H9 (cell line): ENCODE measurements at regions not wholly inside any gene's neighbourhood (a gene's known extent, or its start where the extent isn't known, plus 50 kb on each side); places are given as distances from the start of the nearest gene placed in this dataset.

Source experiments
- DNase-seq: peaks from one replicate; pipeline ENCODE4 v3.0.0-alpha.2; 2017
- H2AFZ ChIP-seq: one replicate; pipeline ENCODE4 v1.6.1; 2013; ENCODE audit warnings: mild to moderate bottlenecking, low read length, control low read depth, moderate library complexity
- H2AK5ac ChIP-seq: 2 replicates; pipeline ENCODE4 v1.6.1; 2013; ENCODE audit warnings: low read length, control low read depth, mixed read lengths; ENCODE audit not compliant: insufficient read length
- H2BK120ac ChIP-seq: one replicate; pipeline ENCODE4 v1.6.1; 2013; ENCODE audit warnings: low read depth, mild to moderate bottlenecking, low read length, control low read depth, inconsistent platforms; ENCODE audit not compliant: poor library complexity, severe bottlenecking
- H2BK12ac ChIP-seq: 2 replicates; pipeline ENCODE4 v1.6.1; 2013; ENCODE audit warnings: low read length, control low read depth, mixed read lengths, low read depth; ENCODE audit not compliant: insufficient read length
- H2BK15ac ChIP-seq: 2 replicates; pipeline ENCODE4 v1.6.1; 2013; ENCODE audit warnings: low read depth, low read length, control low read depth
- H2BK20ac ChIP-seq: one replicate; pipeline ENCODE4 v1.6.1; 2013; ENCODE audit warnings: low read depth, mild to moderate bottlenecking, low read length, control low read depth, inconsistent platforms; ENCODE audit not compliant: poor library complexity, severe bottlenecking
- H2BK5ac ChIP-seq: 2 replicates; pipeline ENCODE4 v1.6.1; 2013; ENCODE audit warnings: low read length, control low read depth, mixed read lengths; ENCODE audit not compliant: insufficient read length
- H3K14ac ChIP-seq: 2 replicates; pipeline ENCODE4 v1.6.1; 2013; ENCODE audit warnings: low read length, control low read depth; ENCODE audit not compliant: insufficient read depth
- H3K18ac ChIP-seq: 2 replicates; pipeline ENCODE4 v1.6.1; 2013; ENCODE audit warnings: low read depth, mild to moderate bottlenecking, mixed read lengths, low read length, control low read depth; ENCODE audit not compliant: insufficient read length
- H3K23ac ChIP-seq: 2 replicates; pipeline ENCODE4 v1.6.1; 2013; ENCODE audit warnings: low read length, control low read depth, mixed read lengths, low read depth; ENCODE audit not compliant: insufficient read length
- H3K23me2 ChIP-seq: 2 replicates; pipeline ENCODE4 v1.6.1; 2013; ENCODE audit warnings: low read depth, mild to moderate bottlenecking, mixed read lengths, low read length, control low read depth; ENCODE audit not compliant: insufficient read length, poor library complexity, severe bottlenecking
- H3K27ac ChIP-seq: 2 replicates; pipeline ENCODE4 v1.5.1; 2013; ENCODE audit warnings: low read length, control low read depth, mixed read lengths, low read depth; ENCODE audit not compliant: insufficient read length
- H3K27me3 ChIP-seq: 2 replicates; pipeline ENCODE4 v1.6.1; 2013; ENCODE audit warnings: low read length, control low read depth, inconsistent platforms; ENCODE audit not compliant: insufficient read depth
- H3K4ac ChIP-seq: 2 replicates; pipeline ENCODE4 v1.6.1; 2013; ENCODE audit warnings: low read depth, mild to moderate bottlenecking, control low read depth, inconsistent platforms, low read length, moderate library complexity
- H3K4me1 ChIP-seq: 2 replicates; pipeline ENCODE4 v1.6.1; 2013; ENCODE audit warnings: low read length, control low read depth, inconsistent platforms; ENCODE audit not compliant: insufficient read depth
- H3K4me2 ChIP-seq: 2 replicates; pipeline ENCODE4 v1.6.1; 2013; ENCODE audit warnings: low read length, control low read depth, mixed read lengths; ENCODE audit not compliant: insufficient read length, insufficient read depth
- H3K56ac ChIP-seq: 2 replicates; pipeline ENCODE4 v1.6.1; 2013; ENCODE audit warnings: low read depth, mild to moderate bottlenecking, mixed read lengths, low read length, control low read depth; ENCODE audit not compliant: insufficient read length
- H3K79me1 ChIP-seq: 2 replicates; pipeline ENCODE4 v1.6.1; 2013; ENCODE audit warnings: low read depth, mild to moderate bottlenecking, moderate library complexity, low read length, control low read depth, inconsistent platforms; ENCODE audit not compliant: insufficient read depth, poor library complexity, severe bottlenecking
- H3K79me2 ChIP-seq: 2 replicates; pipeline ENCODE4 v1.6.1; 2013; ENCODE audit warnings: low read length, control low read depth, inconsistent platforms; ENCODE audit not compliant: insufficient read depth
- H3K9ac ChIP-seq: 2 replicates; pipeline ENCODE4 v1.6.1; 2013; ENCODE audit warnings: low read length, control low read depth, mixed read lengths; ENCODE audit not compliant: insufficient read length; ENCODE audit errors: extremely low read depth
- H3K9me3 ChIP-seq: one replicate; pipeline ENCODE4 v1.6.1; 2013; ENCODE audit warnings: low read depth, low read length, inconsistent platforms; ENCODE audit not compliant: control insufficient read depth
- H3T11ph ChIP-seq: one replicate; pipeline ENCODE4 v1.6.1; 2013; ENCODE audit warnings: mild to moderate bottlenecking, low read length, control low read depth, inconsistent platforms
- H4K20me1 ChIP-seq: one replicate; pipeline ENCODE4 v1.6.1; 2013; ENCODE audit not compliant: control insufficient read depth, insufficient read length, insufficient read depth
- H4K5ac ChIP-seq: 2 replicates; pipeline ENCODE4 v1.6.1; 2013; ENCODE audit warnings: low read depth, mild to moderate bottlenecking, mixed read lengths, low read length, control low read depth; ENCODE audit not compliant: insufficient read length
- H4K8ac ChIP-seq: replicated peaks from 2 replicates; pipeline ENCODE4 v1.6.1; 2013; ENCODE audit warnings: low read length, control low read depth, mixed read lengths, low read depth; ENCODE audit not compliant: insufficient read length
- H4K91ac ChIP-seq: 2 replicates; pipeline ENCODE4 v1.6.1; 2013; ENCODE audit warnings: low read depth, mild to moderate bottlenecking, moderate library complexity, mixed read lengths, low read length, control low read depth; ENCODE audit not compliant: insufficient read length
- H3K27ac Mint-ChIP-seq, 3 experiments: 2 replicates in 2 of 3; 3 replicates in 1 of 3; pipeline ENCODE4 v1.8.0; 2020 to 2021; ENCODE audit warnings: mixed read lengths in 3 of 3, mild to moderate bottlenecking in 1 of 3, moderate library complexity in 1 of 3
- H3K27me3 Mint-ChIP-seq: 2 replicates; pipeline ENCODE4 v1.8.0; 2021; ENCODE audit warnings: low read depth, mild to moderate bottlenecking, moderate library complexity, mixed read lengths
- H3K36me3 Mint-ChIP-seq, 3 experiments: 2 replicates in 2 of 3; 3 replicates in 1 of 3; pipeline ENCODE4 v1.8.0; 2020 to 2021; ENCODE audit warnings: low read depth in 3 of 3, mixed read lengths in 3 of 3; ENCODE audit not compliant: insufficient read depth in 1 of 3
- H3K4me1 Mint-ChIP-seq, 2 experiments: 2 replicates each; pipeline ENCODE4 v1.8.0; 2020; ENCODE audit warnings: mixed read lengths in 2 of 2
- H3K4me3 Mint-ChIP-seq, 2 experiments: 2 replicates in 1 of 2; 3 replicates in 1 of 2; pipeline ENCODE4 v1.8.0; 2020 to 2021; ENCODE audit warnings: mild to moderate bottlenecking in 2 of 2, mixed read lengths in 2 of 2, moderate library complexity in 1 of 2
- H3K9me3 Mint-ChIP-seq, 2 experiments: 2 replicates in 1 of 2; 3 replicates in 1 of 2; pipeline ENCODE4 v1.8.0; 2020; ENCODE audit warnings: mild to moderate bottlenecking in 2 of 2, mixed read lengths in 2 of 2, moderate library complexity in 1 of 2
- WGBS: extraction: QIAGEN DNeasy Blood & Tissue Kit; methylation state at CpG from one replicate; pipeline ENCODE4 v1.1.7; 2013; ENCODE audit warnings: missing lambda C conversion rate, low lambda C conversion rate, mixed read lengths; ENCODE audit not compliant: insufficient read length; ENCODE audit errors: extremely low coverage; 5-methylcytosine and 5-hydroxymethylcytosine counted together
- TF ChIP-seq, protein P1 (sequence below): fragments of 200-600 bp; sonication (generic); conservative IDR thresholded peaks from 3 replicates; pipeline ENCODE4 v1.8.0; 2021; ENCODE audit warnings: antibody characterized with exemption, mild to moderate bottlenecking

DNA sequence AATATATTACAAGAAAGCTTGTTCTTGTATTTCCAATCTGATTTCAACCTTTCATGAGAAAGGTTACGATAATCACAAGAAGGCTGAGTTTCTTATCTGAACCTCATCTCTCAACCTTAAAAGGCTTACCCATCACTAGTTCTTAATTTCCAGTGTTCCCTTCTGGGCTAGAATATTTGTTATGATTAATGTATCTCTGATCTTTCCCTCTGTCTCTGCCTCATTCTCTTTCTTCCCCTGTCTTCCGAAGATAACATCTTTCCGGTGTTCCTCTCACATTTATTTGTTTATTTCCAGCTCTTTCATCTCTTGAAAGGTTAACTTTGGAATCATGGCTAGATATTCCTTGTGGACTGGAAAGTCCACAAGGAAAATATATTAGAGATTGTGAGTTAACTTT is 255.9 kb downstream of the SLC6A15 start:
- Histone ChIP-seq H3T11ph (no peak overlapping the region), H3K23me2 (no peaks in the 10 kb centered on the region), H3K23ac (no peak overlapping the region), H4K91ac (no peak overlapping the region), H3K4ac (no peak overlapping the region), H4K8ac (no peak overlapping the region), H3K4me2 (no peak overlapping the region), H2AFZ (no peak overlapping the region), H2AK5ac (no peak overlapping the region), H2BK20ac (no peak overlapping the region), H2BK120ac (no peak overlapping the region), H3K56ac (no peak overlapping the region), H4K20me1 (no peaks in the 10 kb centered on the region), H3K4me1 (no peaks in the 10 kb centered on the region; the same call in 1 of the 2 replicates), H3K9me3 (no peaks in the 10 kb centered on the region), H3K27ac (no peak overlapping the region), H3K14ac (no peak overlapping the region), H3K9ac (no peak overlapping the region), H2BK12ac (no peak overlapping the region), H2BK15ac (no peak overlapping the region), H3K79me1 (no peaks in the 10 kb centered on the region), H2BK5ac (no peak overlapping the region), H3K27me3 (no peaks in the 10 kb centered on the region), H3K18ac (no peak overlapping the region), H3K79me2 (no peaks in the 10 kb centered on the region), H4K5ac (no peak overlapping the region)
- DNase-seq = no peak
- Mint-ChIP-seq H3K36me3 (no peaks in the 10 kb centered on the region), H3K27ac (no peak overlapping the region), H3K27me3 (no peaks in the 10 kb centered on the region), H3K4me1 (peaks cover 7 to 12% of the 10 kb centered on the region in 2 experiments), H3K4me3 (no peak overlapping the region), H3K9me3 (no peaks in the 10 kb centered on the region)
- no CpG with 5 or more reads among the region's 3 CpGs for WGBS
- TF ChIP-seq, protein P1, sequence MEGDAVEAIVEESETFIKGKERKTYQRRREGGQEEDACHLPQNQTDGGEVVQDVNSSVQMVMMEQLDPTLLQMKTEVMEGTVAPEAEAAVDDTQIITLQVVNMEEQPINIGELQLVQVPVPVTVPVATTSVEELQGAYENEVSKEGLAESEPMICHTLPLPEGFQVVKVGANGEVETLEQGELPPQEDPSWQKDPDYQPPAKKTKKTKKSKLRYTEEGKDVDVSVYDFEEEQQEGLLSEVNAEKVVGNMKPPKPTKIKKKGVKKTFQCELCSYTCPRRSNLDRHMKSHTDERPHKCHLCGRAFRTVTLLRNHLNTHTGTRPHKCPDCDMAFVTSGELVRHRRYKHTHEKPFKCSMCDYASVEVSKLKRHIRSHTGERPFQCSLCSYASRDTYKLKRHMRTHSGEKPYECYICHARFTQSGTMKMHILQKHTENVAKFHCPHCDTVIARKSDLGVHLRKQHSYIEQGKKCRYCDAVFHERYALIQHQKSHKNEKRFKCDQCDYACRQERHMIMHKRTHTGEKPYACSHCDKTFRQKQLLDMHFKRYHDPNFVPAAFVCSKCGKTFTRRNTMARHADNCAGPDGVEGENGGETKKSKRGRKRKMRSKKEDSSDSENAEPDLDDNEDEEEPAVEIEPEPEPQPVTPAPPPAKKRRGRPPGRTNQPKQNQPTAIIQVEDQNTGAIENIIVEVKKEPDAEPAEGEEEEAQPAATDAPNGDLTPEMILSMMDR = no peak
